ENCODE measurements at regions not wholly inside any gene's neighbourhood (a gene's known extent, or its start where the extent isn't known, plus 50 kb on each side); places are given as distances from the start of the nearest gene placed in this dataset.

GRCh38 chr5:40332970-40333369 is 346.7 kb upstream of the PTGER4 start:
- no peak overlapping the region for H3K27ac ChIP-seq
- TF ChIP-seq ZFX (IDR thresholded peaks at IDR 0.05), result no peak
- TF ChIP-seq, protein P1, sequence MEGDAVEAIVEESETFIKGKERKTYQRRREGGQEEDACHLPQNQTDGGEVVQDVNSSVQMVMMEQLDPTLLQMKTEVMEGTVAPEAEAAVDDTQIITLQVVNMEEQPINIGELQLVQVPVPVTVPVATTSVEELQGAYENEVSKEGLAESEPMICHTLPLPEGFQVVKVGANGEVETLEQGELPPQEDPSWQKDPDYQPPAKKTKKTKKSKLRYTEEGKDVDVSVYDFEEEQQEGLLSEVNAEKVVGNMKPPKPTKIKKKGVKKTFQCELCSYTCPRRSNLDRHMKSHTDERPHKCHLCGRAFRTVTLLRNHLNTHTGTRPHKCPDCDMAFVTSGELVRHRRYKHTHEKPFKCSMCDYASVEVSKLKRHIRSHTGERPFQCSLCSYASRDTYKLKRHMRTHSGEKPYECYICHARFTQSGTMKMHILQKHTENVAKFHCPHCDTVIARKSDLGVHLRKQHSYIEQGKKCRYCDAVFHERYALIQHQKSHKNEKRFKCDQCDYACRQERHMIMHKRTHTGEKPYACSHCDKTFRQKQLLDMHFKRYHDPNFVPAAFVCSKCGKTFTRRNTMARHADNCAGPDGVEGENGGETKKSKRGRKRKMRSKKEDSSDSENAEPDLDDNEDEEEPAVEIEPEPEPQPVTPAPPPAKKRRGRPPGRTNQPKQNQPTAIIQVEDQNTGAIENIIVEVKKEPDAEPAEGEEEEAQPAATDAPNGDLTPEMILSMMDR (conservative IDR thresholded peaks at IDR 0.05), result no peak

GRCh38 chr5:40331616-40332015 is 348.1 kb upstream of the PTGER4 start:
- TF ChIP-seq, protein P1 (conservative IDR thresholded peaks at IDR 0.05), result no peak
- no peak for TF ChIP-seq ZFX (IDR thresholded peaks at IDR 0.05)
- H3K27ac ChIP-seq, result no peak overlapping the region

- TF ChIP-seq, protein P1 (conservative IDR thresholded peaks at IDR 0.05), result no peak
- TF ChIP-seq ZFX (IDR thresholded peaks at IDR 0.05), result no peak
- H3K27ac ChIP-seq, result no peak overlapping the region
Observed at GRCh38 chr5:40321514-40321913, 358.2 kb upstream of the PTGER4 start.

DNA sequence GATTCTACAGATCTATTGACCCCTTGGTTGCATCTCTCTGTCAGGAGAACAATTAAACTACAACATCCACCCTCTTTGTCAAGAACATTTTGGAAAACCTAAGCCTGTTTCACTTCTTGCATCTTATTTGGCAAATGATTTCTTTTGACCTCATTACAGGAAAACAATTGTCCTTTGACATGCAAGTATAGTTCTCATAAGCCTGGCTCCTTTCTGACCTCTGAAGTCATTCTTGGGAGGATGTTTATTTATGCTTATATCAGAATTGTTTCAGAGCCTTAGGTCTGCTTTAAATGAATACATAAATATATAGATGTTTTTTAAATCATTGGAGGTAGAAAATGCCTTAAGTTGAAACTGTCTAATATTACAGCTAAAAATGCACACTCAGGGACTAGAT is 361.3 kb upstream of the PTGER4 start:
- TF ChIP-seq, protein P1 (conservative IDR thresholded peaks at IDR 0.05), result no peak
- TF ChIP-seq ZFX (IDR thresholded peaks at IDR 0.05), result no peak
- no peak overlapping the region for H3K27ac ChIP-seq

DNA sequence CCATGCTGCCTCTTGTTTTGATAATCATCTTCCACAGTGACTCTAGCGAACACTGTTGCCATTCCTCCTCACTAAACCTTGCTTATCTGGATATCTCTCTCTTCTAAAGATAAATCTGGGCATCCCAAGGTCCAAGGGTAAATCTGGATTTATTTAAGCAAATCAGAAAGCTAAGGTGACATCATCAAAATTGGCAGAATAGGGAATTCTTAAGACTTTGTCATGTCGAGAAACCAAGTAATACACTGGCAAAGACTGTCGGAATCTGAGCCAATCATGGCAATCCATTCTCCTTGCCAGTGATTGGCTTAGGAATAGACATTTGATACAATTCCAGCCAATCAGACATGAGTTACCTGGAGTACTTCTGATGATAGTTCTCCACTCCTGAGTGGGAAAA is 362.7 kb upstream of the PTGER4 start:
- TF ChIP-seq, protein P1 (conservative IDR thresholded peaks at IDR 0.05), result no peak
- no peak for TF ChIP-seq ZFX (IDR thresholded peaks at IDR 0.05)
- no peak overlapping the region for H3K27ac ChIP-seq

GRCh38 chr5:40315126-40315525 is 364.6 kb upstream of the PTGER4 start:
- no peak for TF ChIP-seq ZFX (IDR thresholded peaks at IDR 0.05)
- TF ChIP-seq, protein P1 (conservative IDR thresholded peaks at IDR 0.05), result no peak
- no peak overlapping the region for H3K27ac ChIP-seq

- no peak for TF ChIP-seq ZFX (IDR thresholded peaks at IDR 0.05)
- TF ChIP-seq, protein P1 (conservative IDR thresholded peaks at IDR 0.05), result no peak
- H3K27ac ChIP-seq, result no peak overlapping the region
Observed at GRCh38 chr5:40314275-40314674, 365.4 kb upstream of the PTGER4 start.
